GM12864 (cell line): ENCODE measurements at regions not wholly inside any gene's neighbourhood (a gene's known extent, or its start where the extent isn't known, plus 50 kb on each side); places are given as distances from the start of the nearest gene placed in this dataset.

Source experiments
- DNase-seq: peaks from one replicate; pipeline ENCODE4 v3.0.0-alpha.2; 2011; ENCODE audit warnings: low read depth
- H3K4me3 ChIP-seq: 2 replicates; pipeline ENCODE4 v1.5.1; 2011; ENCODE audit warnings: mild to moderate bottlenecking, low read depth, low read length, control low read depth
- TF ChIP-seq, protein P1 (sequence below): IDR thresholded peaks from 2 replicates; pipeline ENCODE4 v1.5.1; 2011; ENCODE audit warnings: low read depth, mild to moderate bottlenecking, moderate library complexity, low read length, control low read depth, inconsistent platforms; ENCODE audit errors: missing control alignments

GRCh38 chr14:101475456-101476257, 85.6 kb upstream of the DIO3 start:
- H3K4me3 ChIP-seq = no peak overlapping the region
- TF ChIP-seq, protein P1, sequence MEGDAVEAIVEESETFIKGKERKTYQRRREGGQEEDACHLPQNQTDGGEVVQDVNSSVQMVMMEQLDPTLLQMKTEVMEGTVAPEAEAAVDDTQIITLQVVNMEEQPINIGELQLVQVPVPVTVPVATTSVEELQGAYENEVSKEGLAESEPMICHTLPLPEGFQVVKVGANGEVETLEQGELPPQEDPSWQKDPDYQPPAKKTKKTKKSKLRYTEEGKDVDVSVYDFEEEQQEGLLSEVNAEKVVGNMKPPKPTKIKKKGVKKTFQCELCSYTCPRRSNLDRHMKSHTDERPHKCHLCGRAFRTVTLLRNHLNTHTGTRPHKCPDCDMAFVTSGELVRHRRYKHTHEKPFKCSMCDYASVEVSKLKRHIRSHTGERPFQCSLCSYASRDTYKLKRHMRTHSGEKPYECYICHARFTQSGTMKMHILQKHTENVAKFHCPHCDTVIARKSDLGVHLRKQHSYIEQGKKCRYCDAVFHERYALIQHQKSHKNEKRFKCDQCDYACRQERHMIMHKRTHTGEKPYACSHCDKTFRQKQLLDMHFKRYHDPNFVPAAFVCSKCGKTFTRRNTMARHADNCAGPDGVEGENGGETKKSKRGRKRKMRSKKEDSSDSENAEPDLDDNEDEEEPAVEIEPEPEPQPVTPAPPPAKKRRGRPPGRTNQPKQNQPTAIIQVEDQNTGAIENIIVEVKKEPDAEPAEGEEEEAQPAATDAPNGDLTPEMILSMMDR = no peak
- no peak for DNase-seq

- TF ChIP-seq, protein P1 = no peak
- no peak for DNase-seq
- no peak overlapping the region for H3K4me3 ChIP-seq
These were observed 84.9 kb upstream of the DIO3 start for GRCh38 chr14:101476258-101476915.

DNA sequence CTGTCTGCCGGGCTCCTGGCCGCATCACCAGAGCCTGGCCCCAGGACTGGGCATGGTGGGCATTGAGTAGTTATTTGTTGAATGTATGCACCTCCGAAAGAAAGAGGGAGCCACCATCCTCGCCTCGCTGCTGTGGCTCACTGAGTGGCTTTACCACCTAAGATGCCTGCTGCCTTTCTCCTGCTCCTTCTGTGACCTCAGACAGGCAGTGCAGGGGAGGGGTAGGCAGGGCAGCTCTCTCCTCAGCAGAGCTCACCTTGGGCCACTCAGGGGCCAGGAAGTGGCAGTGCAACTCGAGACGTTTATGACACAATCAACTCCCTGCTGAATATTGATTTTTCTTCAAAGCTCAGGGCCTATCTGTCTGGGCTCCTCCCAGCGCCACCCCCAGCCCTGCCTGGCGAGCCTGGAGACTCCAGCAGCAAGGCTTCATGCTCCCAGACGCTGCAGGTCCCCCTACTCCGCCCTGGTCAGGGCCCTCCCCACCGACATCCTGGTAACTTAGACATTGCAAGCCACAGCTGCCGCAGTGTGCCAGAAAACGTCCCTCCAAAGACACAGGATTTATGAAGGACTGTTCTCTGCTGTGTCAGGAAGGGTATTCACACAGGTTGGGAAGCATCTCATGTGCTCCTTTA, 84.3 kb upstream of the DIO3 start:
- TF ChIP-seq, protein P1 = no peak
- DNase-seq = no peak

GRCh38 chr14:101477648-101478047, 83.6 kb upstream of the DIO3 start:
- H3K4me3 ChIP-seq = no peak overlapping the region
- TF ChIP-seq, protein P1 = no peak
- no peak for DNase-seq

More for the DNA sequence above, 84.3 kb upstream of the DIO3 start:
- no peak overlapping the region for H3K4me3 ChIP-seq

DNA sequence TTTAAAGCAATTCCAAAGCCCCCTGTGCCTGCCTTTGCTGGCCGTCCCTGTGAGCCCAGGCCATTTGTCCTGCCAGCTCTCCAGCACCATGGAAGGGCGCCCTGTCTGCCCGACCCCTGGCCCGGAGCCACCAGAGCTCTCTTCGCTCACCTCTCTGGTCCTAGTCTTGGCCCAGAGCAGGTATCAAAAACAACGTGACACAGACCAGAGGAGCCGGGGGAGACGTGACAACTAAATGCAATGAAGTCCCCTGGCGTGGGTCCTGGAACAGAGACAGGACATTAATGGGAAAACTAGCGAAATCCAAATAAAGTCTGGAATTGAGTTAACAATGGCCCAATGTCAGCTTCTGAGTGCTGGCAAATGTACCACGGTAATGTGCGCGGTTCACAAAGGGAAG, 83.2 kb upstream of the DIO3 start:
- no peak overlapping the region for H3K4me3 ChIP-seq
- no peak for DNase-seq
- TF ChIP-seq, protein P1 = no peak

DNA sequence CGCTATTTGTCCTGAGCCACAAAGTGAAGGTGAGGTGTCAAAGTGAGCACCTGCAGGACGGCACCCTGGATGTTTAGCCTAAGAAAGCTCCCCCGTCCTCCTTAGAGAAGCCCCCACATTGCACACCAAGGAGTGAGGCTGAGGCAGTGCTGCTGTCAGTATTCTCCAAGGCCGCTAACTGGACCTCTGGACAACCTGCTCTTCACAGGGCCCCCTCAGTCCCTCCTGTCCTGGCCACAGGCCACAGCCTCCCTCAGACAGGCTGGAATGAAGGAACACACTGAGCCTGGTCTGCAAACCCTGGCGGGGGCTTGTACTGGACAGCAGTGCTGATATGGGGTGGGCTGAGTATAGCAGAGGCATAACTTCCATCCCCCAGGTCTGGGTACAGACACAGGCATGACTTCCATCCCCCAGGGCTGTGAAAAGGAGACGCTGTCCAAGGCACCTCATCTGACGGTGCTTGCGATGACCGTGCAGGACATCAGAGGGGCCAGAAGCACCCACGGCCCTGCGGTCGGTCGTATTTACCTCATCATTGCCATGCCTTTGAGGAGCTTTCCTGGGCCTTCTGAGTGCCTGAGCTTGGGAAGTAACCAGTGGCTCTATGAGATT, 82.4 kb upstream of the DIO3 start:
- TF ChIP-seq, protein P1 = no peak
- no peak for DNase-seq

More for the DNA sequence above, 82.4 kb upstream of the DIO3 start:
- H3K4me3 ChIP-seq = no peak overlapping the region
